Heart left ventricle (tissue), 16 donors: ENCODE measurements at regions not wholly inside any gene's neighbourhood (a gene's known extent, or its start where the extent isn't known, plus 50 kb on each side); places are given as distances from the start of the nearest gene placed in this dataset.

Experiments used
- ATAC-seq, 4 donors: fragments of 200-7000 bp; cut with Tn5 transposase; one replicate each; pipeline ENCODE4 v1.9.1; 2020 to 2022; ENCODE audit warnings: moderate library complexity in 4 of 4, mild to moderate bottlenecking in 3 of 4, moderate number of reproducible peaks in 1 of 4
- DNase-seq, 5 donors: peaks; one replicate each; pipeline ENCODE4 v3.0.0-alpha.2; 2020
- H3K27ac ChIP-seq, 12 donors: fragments of 200-600 bp; sonication (generic) in 4 of 12; one replicate each; pipeline versions ENCODE4 v1.5.0 to v1.8.0; 2016 to 2022; ENCODE audit warnings: mild to moderate bottlenecking in 2 of 12
- H3K27me3 ChIP-seq, 9 donors: fragments of 200-600 bp; sonication (generic) in 2 of 9; one replicate each; pipeline versions ENCODE4 v1.5.1 to v1.8.0; 2016 to 2022; ENCODE audit warnings: mild to moderate bottlenecking in 3 of 9
- H3K36me3 ChIP-seq, 9 donors: fragments of 200-600 bp; sonication (generic) in 2 of 9; one replicate each; pipeline versions ENCODE4 v1.5.0 to v1.8.0; 2018 to 2022; ENCODE audit warnings: mild to moderate bottlenecking in 2 of 9
- H3K4me1 ChIP-seq, 12 donors: fragments of 200-600 bp; sonication (generic) in 4 of 12; one replicate each; pipeline versions ENCODE4 v1.5.0 to v1.8.0; 2016 to 2022; ENCODE audit warnings: mild to moderate bottlenecking in 3 of 12
- H3K4me3 ChIP-seq, 12 donors: fragments of 200-600 bp; sonication (generic) in 4 of 12; one replicate each; pipeline versions ENCODE4 v1.5.0 to v1.8.0; 2017 to 2022; ENCODE audit warnings: mild to moderate bottlenecking in 9 of 12, moderate library complexity in 4 of 12
- H3K9me3 ChIP-seq, 12 donors: fragments of 200-600 bp; sonication (generic) in 4 of 12; one replicate each; pipeline versions ENCODE4 v1.5.0 to v1.8.0; 2016 to 2022; ENCODE audit warnings: mild to moderate bottlenecking in 1 of 12
- CTCF ChIP-seq, 12 donors: fragments of 200-600 bp; sonication (generic) in 4 of 12; IDR thresholded peaks; one replicate each; pipeline versions ENCODE4 v1.5.0 to v1.8.0; 2018 to 2022; ENCODE audit warnings: antibody characterized with exemption in 12 of 12, mild to moderate bottlenecking in 5 of 12
- POLR2A ChIP-seq, 2 donors: fragments of 450-650 bp; IDR thresholded peaks; one replicate each; pipeline ENCODE4 v1.6.1; 2017; ENCODE audit warnings: antibody characterized with exemption in 2 of 2, mild to moderate bottlenecking in 2 of 2, moderate library complexity in 2 of 2
- WGBS, 4 donors: extraction: QIAGEN DNeasy Blood & Tissue Kit in 2 of 4; methylation state at CpG; one replicate each; pipeline versions ENCODE4 v1.1.5 to v1.1.7; 2013 to 2018; 5-methylcytosine and 5-hydroxymethylcytosine counted together
- intact Hi-C, 10 donors: fragments of 100-400 bp; cut with DNase I; formaldehyde crosslinking; loops; one replicate each; pipeline versions ENCODE4 v1.11.1 to v1.14.2; 2022
- donor health status: ischemic (EF 13 %, LVEDD 7.1; RV severe dilation, severe dysfunction).
- donor health status: healthy with polysubstance abuse.
- donor health status: DM: no; HTN: yes; CAD: no.
- donor health status: DM: no; HTN: no; CAD: no.
- donor health status: ischemic (EF 25% LVEDD 6.9; RV normal size, moderate dysfunction).
- donor health status: ischemic (EF 25% LVEDD 5.7; RV mildly dilated, moderate dysfunction).
- donor health status: healthy.
- donor health status: DM: yes; HTN: yes; CAD: no.
- donor health status: ischemic (EF 35%, LVEDD 5.7; RV mildly dilated, moderate dysfunction).
- donor health status: nonischemic (EF 11% LVEDD 7.7; RV severe dilation, severe dysfunction).
- donor health status: DM: yes; HTN: yes; CAD: no.
- donor health status: PGD.
- donor health status: ischemic (EF 29% LVEDD 5.4; RV normal size, mild dysfunction).
- donor health status: nonischemic (EF 23%, LVEDD 6.1; RV moderate dilation, normal function).

GRCh38 chr9:89706731-89707191 lies 101.9 kb downstream of the GADD45G start:
- intact Hi-C loops: no loop called here
- Histone ChIP-seq H3K9me3 (no peaks in the 10 kb centered on the region), H3K4me3 (no peak overlapping the region), H3K27me3 (no peaks in the 10 kb centered on the region), H3K4me1 (peaks cover 0 to 18% (median 1%) of the 10 kb centered on the region in 12 donors), H3K27ac (no peak overlapping the region), H3K36me3 (no peaks in the 10 kb centered on the region)
- DNase-seq (no peak), ATAC-seq (no peak)
- WGBS, 4 donors: 49 to 64% (median 58%) methylated on average over 5 of the region's 5 CpGs
- no peak for TF ChIP-seq CTCF (IDR thresholded peaks at IDR 0.05)
- TF ChIP-seq POLR2A (IDR thresholded peaks at IDR 0.05): no peak

GRCh38 chr9:89710697-89711096 lies 105.9 kb downstream of the GADD45G start:
- no peaks in the 10 kb centered on the region for H3K36me3 ChIP-seq
- no peak for TF ChIP-seq CTCF (IDR thresholded peaks at IDR 0.05)
- no peak for TF ChIP-seq POLR2A (IDR thresholded peaks at IDR 0.05)
- peaks cover 0 to 12% (median 1%) of the 10 kb centered on the region in 12 donors for H3K4me1 ChIP-seq
- DNase-seq (no peak), ATAC-seq (peak in 2 of 4 donors; percentile 30 to 54)
- no peaks in the 10 kb centered on the region for H3K9me3 ChIP-seq
- no peak overlapping the region for H3K4me3 ChIP-seq
- H3K27me3 ChIP-seq: no peaks in the 10 kb centered on the region
- WGBS, 4 donors: 69 to 75% (median 72%) methylated on average over 6 of the region's 6 CpGs
- intact Hi-C loops: no loop called here
- H3K27ac ChIP-seq: peak overlapping the region in 1 of 12 donors; percentile 70

- DNase-seq (no peak), ATAC-seq (peak in 1 of 4 donors; percentile 9)
- Histone ChIP-seq H3K36me3 (no peaks in the 10 kb centered on the region), H3K4me1 (peaks cover 0 to 12% (median 1%) of the 10 kb centered on the region in 12 donors), H3K27ac (no peak overlapping the region), H3K4me3 (no peak overlapping the region), H3K27me3 (no peaks in the 10 kb centered on the region), H3K9me3 (no peaks in the 10 kb centered on the region)
- intact Hi-C loops: no loop called here
- WGBS, 4 donors: 38 to 72% (median 51%) methylated on average over 5 of the region's 5 CpGs
- TF ChIP-seq CTCF (IDR thresholded peaks at IDR 0.05): no peak
Measured at GRCh38 chr9:89711866-89712265, 107.1 kb downstream of the GADD45G start.

- peaks cover 0 to 12% (median 0%) of the 10 kb centered on the region in 12 donors for H3K4me1 ChIP-seq
- no peak overlapping the region for H3K4me3 ChIP-seq
- DNase-seq (no peak), ATAC-seq (no peak)
- no peaks in the 10 kb centered on the region for H3K9me3 ChIP-seq
- 93 to 95% (median 94%) methylated on average over 5 of the region's 5 CpGs for WGBS, 4 donors
- H3K27ac ChIP-seq: no peak overlapping the region
- intact Hi-C loops: no loop called here
- TF ChIP-seq CTCF (IDR thresholded peaks at IDR 0.05) (no peak), POLR2A (IDR thresholded peaks at IDR 0.05) (no peak)
- H3K36me3 ChIP-seq: no peaks in the 10 kb centered on the region
- H3K27me3 ChIP-seq: no peaks in the 10 kb centered on the region
Measured at GRCh38 chr9:89712283-89712682, 107.5 kb downstream of the GADD45G start.
